H1 (cell line): ENCODE measurements at regions not wholly inside any gene's neighbourhood (a gene's known extent, or its start where the extent isn't known, plus 50 kb on each side); places are given as distances from the start of the nearest gene placed in this dataset.

Experiments
- CTCF ChIA-PET: fragments of 300-600 bp; sonication (Branson Sonifier 250); formaldehyde crosslinking; loops from one replicate; lab custom pipeline; 2021; ENCODE audit not compliant: partially characterized antibody; lab: Charles Lee
- POLR2A ChIA-PET: fragments of 300-600 bp; sonication (Branson Sonifier 250); formaldehyde crosslinking; loops from one replicate; lab custom pipeline; 2021; ENCODE audit warnings: inconsistent platforms; ENCODE audit not compliant: partially characterized antibody; lab: Charles Lee
- DNase-seq, 2 experiments: peaks; one replicate each; pipeline versions ENCODE4 v3.0.0 to v3.0.0-alpha.2; 2010 to 2022; ENCODE audit warnings: low spot score in 2 of 2, low read depth in 1 of 2, mixed read lengths in 1 of 2
- FAIRE-seq: peaks from 2 replicates; lab custom pipeline; 2011; peaks lifted over from hg19 to GRCh38; lab: Jason Lieb, UNC
- H2AFZ ChIP-seq: 2 replicates; pipeline ENCODE4 v1.8.1; 2012; ENCODE audit warnings: low read length, inconsistent platforms
- H2AK5ac ChIP-seq: 2 replicates; pipeline ENCODE4 v1.6.1; 2013; ENCODE audit warnings: low read depth, low read length
- H2BK120ac ChIP-seq: replicated peaks from 2 replicates; pipeline ENCODE3; 2013; ENCODE audit warnings: low read depth, low read length, inconsistent platforms
- H2BK12ac ChIP-seq: 2 replicates; pipeline ENCODE4 v1.6.1; 2013; ENCODE audit warnings: low read depth, low read length
- H2BK15ac ChIP-seq: 2 replicates; pipeline ENCODE4 v1.6.1; 2013; ENCODE audit warnings: low read length
- H2BK20ac ChIP-seq: 2 replicates; pipeline ENCODE4 v1.6.1; 2013; ENCODE audit warnings: low read length
- H2BK5ac ChIP-seq: 2 replicates; pipeline ENCODE4 v1.6.1; 2013; ENCODE audit warnings: low read depth, low read length
- H3K14ac ChIP-seq: 2 replicates; pipeline ENCODE4 v1.6.1; 2013; ENCODE audit warnings: inconsistent platforms; ENCODE audit not compliant: insufficient read length
- H3K18ac ChIP-seq: 2 replicates; pipeline ENCODE4 v1.6.1; 2013; ENCODE audit warnings: low read length; ENCODE audit errors: extremely low read depth
- H3K23ac ChIP-seq: 2 replicates; pipeline ENCODE4 v1.6.1; 2013; ENCODE audit warnings: inconsistent platforms; ENCODE audit not compliant: insufficient read length
- H3K23me2 ChIP-seq: 2 replicates; pipeline ENCODE4 v1.6.1; 2013; ENCODE audit warnings: low read depth, low read length
- H3K27ac ChIP-seq: 2 replicates; pipeline ENCODE4 v1.6.1; 2011; ENCODE audit warnings: low read depth, low read length, inconsistent platforms
- H3K27me3 ChIP-seq, 4 experiments: replicated peaks in 1 of 4; 1 replicate in 1 of 4; 2 replicates in 3 of 4; pipeline versions ENCODE4 v1.6.1 to v1.8.1; 2011 to 2013; ENCODE audit warnings: low read length in 3 of 4, mild to moderate bottlenecking in 3 of 4, inconsistent platforms in 2 of 4, mixed read lengths in 2 of 4, moderate library complexity in 1 of 4; ENCODE audit not compliant: control insufficient read depth in 3 of 4, insufficient read depth in 3 of 4; ENCODE audit errors: extremely low read depth in 1 of 4
- H3K36me3 ChIP-seq, 4 experiments: 2 replicates each; pipeline versions ENCODE4 v1.6.1 to v1.8.1; 2011 to 2013; ENCODE audit warnings: mild to moderate bottlenecking in 4 of 4, low read length in 3 of 4, moderate library complexity in 2 of 4, control low read depth in 1 of 4, inconsistent platforms in 1 of 4; ENCODE audit not compliant: insufficient read depth in 4 of 4, control insufficient read depth in 2 of 4
- H3K4ac ChIP-seq: replicated peaks from 2 replicates; pipeline ENCODE3; 2013; ENCODE audit warnings: low read length, low read depth, mixed read lengths, inconsistent platforms; ENCODE audit not compliant: insufficient read length
- H3K4me1 ChIP-seq, 4 experiments: replicated peaks in 1 of 4; 1 replicate in 1 of 4; 2 replicates in 3 of 4; pipeline versions ENCODE4 v1.6.1 to v1.8.1; 2011 to 2013; ENCODE audit warnings: low read length in 3 of 4, inconsistent platforms in 2 of 4, mixed read lengths in 1 of 4; ENCODE audit not compliant: insufficient read depth in 4 of 4, control insufficient read depth in 3 of 4
- H3K4me2 ChIP-seq, 2 experiments: 2 replicates each; pipeline versions ENCODE4 v1.6.1 to v1.8.1; 2011 to 2013; ENCODE audit warnings: low read depth in 2 of 2, low read length in 2 of 2, control low read depth in 1 of 2, inconsistent platforms in 1 of 2, mild to moderate bottlenecking in 1 of 2; ENCODE audit not compliant: insufficient read depth in 1 of 2
- H3K4me3 ChIP-seq, 4 experiments: fragments of 200-600, 300-600 bp in 1 of 4; sonication (generic), shearing (Covaris generic), sonication (Bioruptor Twin) in 1 of 4; 2 replicates each; pipeline versions ENCODE4 v1.5.1 to v1.8.1; 2011 to 2016; ENCODE audit warnings: low read length in 4 of 4, low read depth in 3 of 4, control low read depth in 2 of 4, inconsistent platforms in 2 of 4, mild to moderate bottlenecking in 2 of 4, mixed read lengths in 1 of 4, moderate library complexity in 1 of 4; ENCODE audit not compliant: insufficient read depth in 2 of 4; ENCODE audit errors: extremely low read depth in 1 of 4
- H3K56ac ChIP-seq: replicated peaks from 2 replicates; pipeline ENCODE3; 2013; ENCODE audit warnings: low read depth, mild to moderate bottlenecking, mixed read lengths, low read length, inconsistent platforms; ENCODE audit not compliant: insufficient read length
- H3K79me1 ChIP-seq: 2 replicates; pipeline ENCODE4 v1.6.1; 2013; ENCODE audit warnings: low read depth, low read length, control low read depth
- H3K79me2 ChIP-seq, 2 experiments: 2 replicates each; pipeline versions ENCODE4 v1.6.1 to v1.8.1; 2012 to 2013; ENCODE audit warnings: low read length in 2 of 2, mild to moderate bottlenecking in 2 of 2, inconsistent platforms in 1 of 2; ENCODE audit not compliant: insufficient read depth in 2 of 2, control insufficient read depth in 1 of 2
- H3K9ac ChIP-seq, 4 experiments: replicated peaks in 1 of 4; 1 replicate in 1 of 4; 2 replicates in 3 of 4; pipeline versions ENCODE4 v1.6.1 to v1.8.1; 2011 to 2013; ENCODE audit warnings: low read depth in 3 of 4, low read length in 3 of 4, control low read depth in 2 of 4, mild to moderate bottlenecking in 2 of 4, moderate library complexity in 2 of 4, inconsistent platforms in 1 of 4; ENCODE audit errors: extremely low read depth in 1 of 4
- H3K9me3 ChIP-seq, 2 experiments: 2 replicates each; pipeline versions ENCODE4 v1.6.1 to v1.8.1; 2012 to 2013; ENCODE audit warnings: mild to moderate bottlenecking in 2 of 2, moderate library complexity in 2 of 2, control low read depth in 1 of 2, inconsistent platforms in 1 of 2, low read depth in 1 of 2, low read length in 1 of 2, mixed read lengths in 1 of 2; ENCODE audit not compliant: insufficient read depth in 2 of 2
- H4K20me1 ChIP-seq, 2 experiments: replicated peaks in 1 of 2; 2 replicates each; pipeline versions ENCODE3 to v1.8.1; 2011 to 2013; ENCODE audit warnings: inconsistent platforms in 2 of 2, low read length in 2 of 2, mild to moderate bottlenecking in 1 of 2; ENCODE audit not compliant: insufficient read depth in 2 of 2, control insufficient read depth in 1 of 2
- H4K5ac ChIP-seq: 2 replicates; pipeline ENCODE4 v1.6.1; 2013; ENCODE audit warnings: low read length, low read depth, mixed read lengths, inconsistent platforms; ENCODE audit not compliant: insufficient read length
- H4K8ac ChIP-seq: 2 replicates; pipeline ENCODE4 v1.8.0; 2013; ENCODE audit warnings: mild to moderate bottlenecking, moderate library complexity, low read length, inconsistent platforms; ENCODE audit not compliant: insufficient read depth; ENCODE audit errors: extremely low read depth
- H4K91ac ChIP-seq: replicated peaks from 2 replicates; pipeline ENCODE3; 2013; ENCODE audit warnings: low read length, mixed read lengths, inconsistent platforms; ENCODE audit not compliant: insufficient read length
- CBX5 ChIP-seq: fragments of 300-800, 300-1000 bp; sonication (generic); IDR thresholded peaks from 2 replicates; pipeline ENCODE4 v1.7.1; 2016; ENCODE audit warnings: antibody characterized with exemption, low read length, low read depth
- CEBPB ChIP-seq: IDR thresholded peaks from 2 replicates; pipeline ENCODE4 v1.6.1; 2012; ENCODE audit warnings: low read depth, low read length
- CHD1 ChIP-seq: IDR thresholded peaks from 2 replicates; pipeline ENCODE4 v1.6.1; 2012; ENCODE audit warnings: low read depth, low read length, improper control_type of control experiment
- CHD2 ChIP-seq: IDR thresholded peaks from 2 replicates; pipeline ENCODE4 v1.6.1; 2012; ENCODE audit warnings: low read length, improper control_type of control experiment
- CTBP2 ChIP-seq: IDR thresholded peaks from 2 replicates; pipeline ENCODE4 v1.7.0; 2011; ENCODE audit warnings: borderline replicate concordance, mild to moderate bottlenecking, moderate library complexity, mixed read lengths, low read length; ENCODE audit not compliant: insufficient read depth, insufficient read length
- EZH2 ChIP-seq: fragments of 200-600 bp; sonication (generic); IDR thresholded peaks from 2 replicates; pipeline ENCODE4 v1.7.1; 2012; ENCODE audit warnings: low read depth, mild to moderate bottlenecking, moderate library complexity, low read length, inconsistent platforms; ENCODE audit not compliant: severe bottlenecking
- GABPA ChIP-seq: IDR thresholded peaks from 2 replicates; pipeline ENCODE4 v1.6.1; 2011; ENCODE audit warnings: mild to moderate bottlenecking, low read length, moderate library complexity, borderline replicate concordance; ENCODE audit not compliant: insufficient read depth
- GTF2F1 ChIP-seq: IDR thresholded peaks from 2 replicates; pipeline ENCODE4 v1.6.1; 2012; ENCODE audit warnings: low read depth, low read length, improper control_type of control experiment, borderline replicate concordance
- HDAC6 ChIP-seq: IDR thresholded peaks from one replicate; pipeline ENCODE4 v1.7.1; 2012; ENCODE audit warnings: low read depth, mild to moderate bottlenecking, inconsistent platforms, low read length, moderate library complexity
- MAFK ChIP-seq: IDR thresholded peaks from 2 replicates; pipeline ENCODE4 v1.6.1; 2012; ENCODE audit warnings: low read depth, mild to moderate bottlenecking, improper control_type of control experiment, low read length
- POU5F1 ChIP-seq: IDR thresholded peaks from 2 replicates; pipeline ENCODE4 v1.6.1; 2011; ENCODE audit warnings: low read depth, mild to moderate bottlenecking, low read length, moderate library complexity
- RBBP5 ChIP-seq: IDR thresholded peaks from 2 replicates; pipeline ENCODE4 v1.7.1; 2012; ENCODE audit warnings: low read depth, mild to moderate bottlenecking, inconsistent platforms, low read length, moderate library complexity, borderline replicate concordance
- SIRT6 ChIP-seq: IDR thresholded peaks from one replicate; pipeline ENCODE4 v1.7.1; 2012; ENCODE audit warnings: low read length, inconsistent platforms
- SRF ChIP-seq: IDR thresholded peaks from 2 replicates; pipeline ENCODE4 v1.6.1; 2011; ENCODE audit warnings: mild to moderate bottlenecking, low read depth, low read length, moderate library complexity
- WGBS, 2 experiments: shearing (Covaris generic) in 1 of 2; methylation state at CpG; one replicate each; pipeline versions ENCODE4 v1.1.6 to v1.1.7; 2013 to 2015; ENCODE audit warnings: low lambda C conversion rate in 2 of 2, mixed read lengths in 2 of 2, inconsistent platforms in 1 of 2, low coverage in 1 of 2, missing lambda C conversion rate in 1 of 2; ENCODE audit not compliant: insufficient replicate concordance in 2 of 2, insufficient coverage in 1 of 2, insufficient read length in 1 of 2; ENCODE audit errors: extremely low coverage in 1 of 2, missing lambda C conversion rate in 1 of 2; 5-methylcytosine and 5-hydroxymethylcytosine counted together

- FAIRE-seq (peak; percentile 65), DNase-seq (no peak)
- Histone ChIP-seq H3K4me3 (no peak overlapping the region; a peak in 1 of 8 replicates), H4K20me1 (no peaks in the 10 kb centered on the region), H3K79me1 (no peaks in the 10 kb centered on the region), H4K5ac (no peak overlapping the region), H3K36me3 (no peaks in the 10 kb centered on the region), H2BK20ac (no peak overlapping the region), H2AFZ (peak overlapping the region; percentile 59; the same call in 1 of the 2 replicates), H3K4me2 (peak overlapping the region; percentile 42 to 58; a peak in 3 of 4 replicates), H3K27ac (no peak overlapping the region), H3K9ac (no peak overlapping the region), H3K79me2 (no peaks in the 10 kb centered on the region), H4K8ac (no peak overlapping the region), H2BK120ac (peak overlapping the region; percentile 60), H3K23ac (no peak overlapping the region), H3K14ac (no peak overlapping the region), H3K56ac (no peak overlapping the region), H2BK15ac (no peak overlapping the region), H3K9me3 (no peaks in the 10 kb centered on the region), H3K23me2 (no peaks in the 10 kb centered on the region; the same call in 1 of the 2 replicates), H3K18ac (no peak overlapping the region), H4K91ac (peak overlapping the region; percentile 11), H3K27me3 (no peaks in the 10 kb centered on the region), H2AK5ac (no peak overlapping the region), H3K4me1 (peaks cover 5 to 14% (median 9%) of the 10 kb centered on the region in 4 experiments; a peak in 4 of 7 replicates), H3K4ac (no peak overlapping the region), H2BK5ac (no peak overlapping the region), H2BK12ac (0 out of 2 replicates have a peak overlapping the region, but pooled peaks have one; percentile 9)
- POLR2A ChIA-PET: no interaction called here
- WGBS, 2 experiments: 19% methylated on average over 7 of the region's 8 CpGs; no CpG with 5 or more reads in 1 of the 2 experiments
- CTCF ChIA-PET: interaction anchor here (0.6 to 3.8 kb wide), 8 partner anchors 8 to 894 kb away, joined by 3 to 19 read pairs (median 4); no protein-coding TSS in a partner anchor
- TF ChIP-seq RBBP5 (no peak), POU5F1 (no peak), CBX5 (no peak), CHD1 (no peak), MAFK (no peak), HDAC6 (no peak), CEBPB (no peak), CTBP2 (no peak), CHD2 (no peak), SRF (no peak), GABPA (no peak), GTF2F1 (no peak), EZH2 (no peak), SIRT6 (no peak)
Observed at GRCh38 chrX:124216396-124217115, 115.9 kb upstream of the TEX13D start.
